Lung (tissue), 11 donors: ENCODE measurements at regions not wholly inside any gene's neighbourhood (a gene's known extent, or its start where the extent isn't known, plus 50 kb on each side); places are given as distances from the start of the nearest gene placed in this dataset.

Experiments used
- ATAC-seq: fragments of 200-7000 bp; cut with Tn5 transposase; one replicate; pipeline ENCODE4 v1.9.1; 2020; ENCODE audit warnings: moderate number of reproducible peaks; ENCODE audit not compliant: insufficient read depth, low FRiP score
- DNase-seq, 3 donors: peaks; one replicate each; pipeline ENCODE4 v3.0.0-alpha.2; 2013 to 2017
- H3K27ac ChIP-seq, 2 donors: one replicate each; pipeline ENCODE4 v1.5.1; 2013; ENCODE audit warnings: mild to moderate bottlenecking in 2 of 2, moderate library complexity in 2 of 2, control low read depth in 1 of 2, inconsistent platforms in 1 of 2, low read depth in 1 of 2, low read length in 1 of 2
- H3K27me3 ChIP-seq, 3 donors: one replicate each; pipeline ENCODE4 v1.5.1; 2013; ENCODE audit warnings: low read length in 2 of 3; ENCODE audit not compliant: control insufficient read depth in 3 of 3, insufficient read depth in 3 of 3
- H3K36me3 ChIP-seq, 4 donors: one replicate each; pipeline ENCODE4 v1.5.1; 2013; ENCODE audit warnings: low read length in 4 of 4, mild to moderate bottlenecking in 1 of 4, moderate library complexity in 1 of 4; ENCODE audit not compliant: control insufficient read depth in 4 of 4, insufficient read depth in 4 of 4
- H3K4me1 ChIP-seq, 5 donors: one replicate each; pipeline ENCODE4 v1.5.1; 2013; ENCODE audit warnings: low read length in 5 of 5, mild to moderate bottlenecking in 2 of 5, moderate library complexity in 1 of 5; ENCODE audit not compliant: control insufficient read depth in 5 of 5, insufficient read depth in 5 of 5
- H3K4me3 ChIP-seq: one replicate; pipeline ENCODE4 v1.5.1; 2013; ENCODE audit warnings: mild to moderate bottlenecking, control low read depth, moderate library complexity
- H3K9ac ChIP-seq, 2 donors: one replicate each; pipeline ENCODE4 v1.5.1; 2013; ENCODE audit warnings: low read length in 2 of 2, control low read depth in 1 of 2; ENCODE audit not compliant: insufficient read depth in 1 of 2
- H3K9me3 ChIP-seq, 4 donors: one replicate each; pipeline ENCODE4 v1.5.1; 2013; ENCODE audit warnings: low read length in 3 of 4, mild to moderate bottlenecking in 1 of 4, moderate library complexity in 1 of 4; ENCODE audit not compliant: control insufficient read depth in 4 of 4, insufficient read depth in 3 of 4
- WGBS, 2 donors: extraction: QIAGEN DNeasy Blood & Tissue Kit; methylation state at CpG; one replicate each; pipeline ENCODE4 v1.1.7; 2013; 5-methylcytosine and 5-hydroxymethylcytosine counted together
- TF ChIP-seq, protein P1 (sequence below): IDR thresholded peaks from 2 replicates; pipeline ENCODE4 v1.5.1; 2012; ENCODE audit warnings: mild to moderate bottlenecking; ENCODE audit errors: control extremely low read depth, extremely low read depth
- donor health status: control.
- donor health status: control.
- donor health status: Bipolar disorder and iron deficiency.
- donor health status: healthy.
- donor health status: DM: yes; HTN: yes; CAD: no.

DNA sequence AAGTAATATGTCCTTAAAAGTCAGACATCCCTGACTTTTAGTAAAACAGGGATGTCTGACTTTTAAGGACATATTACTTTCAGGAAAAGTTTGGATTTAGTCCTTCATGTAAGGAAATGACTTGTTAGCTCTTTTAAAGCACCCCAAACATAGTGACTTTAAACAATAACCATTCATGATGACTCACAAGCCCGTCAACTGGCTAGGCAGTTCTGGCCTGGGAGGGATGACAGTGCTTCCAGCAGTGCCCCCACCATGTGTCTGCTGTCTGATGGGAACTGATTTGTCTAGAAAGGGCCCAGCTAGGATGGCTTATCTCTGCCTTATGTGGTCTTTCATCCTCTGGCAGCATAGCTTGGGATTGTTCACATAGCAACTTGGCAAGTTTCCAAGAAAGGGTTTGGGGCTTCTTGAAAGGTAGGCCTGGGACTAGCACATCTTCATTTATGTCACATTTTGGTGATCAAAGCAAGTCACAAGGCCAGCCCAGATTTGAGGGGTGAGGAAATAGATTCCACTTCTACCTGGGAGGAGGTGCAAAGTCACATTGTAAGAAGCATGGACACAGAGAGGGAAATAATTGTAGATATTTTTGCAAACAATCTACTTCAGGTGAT, 143.5 kb downstream of the C1orf94 start:
- 55 to 73% methylated on average over 1 of the region's 1 CpG for WGBS, 2 donors
- no peak for DNase-seq
- no peak overlapping the region for H3K27ac ChIP-seq
- ATAC-seq: no peak
- TF ChIP-seq, protein P1, sequence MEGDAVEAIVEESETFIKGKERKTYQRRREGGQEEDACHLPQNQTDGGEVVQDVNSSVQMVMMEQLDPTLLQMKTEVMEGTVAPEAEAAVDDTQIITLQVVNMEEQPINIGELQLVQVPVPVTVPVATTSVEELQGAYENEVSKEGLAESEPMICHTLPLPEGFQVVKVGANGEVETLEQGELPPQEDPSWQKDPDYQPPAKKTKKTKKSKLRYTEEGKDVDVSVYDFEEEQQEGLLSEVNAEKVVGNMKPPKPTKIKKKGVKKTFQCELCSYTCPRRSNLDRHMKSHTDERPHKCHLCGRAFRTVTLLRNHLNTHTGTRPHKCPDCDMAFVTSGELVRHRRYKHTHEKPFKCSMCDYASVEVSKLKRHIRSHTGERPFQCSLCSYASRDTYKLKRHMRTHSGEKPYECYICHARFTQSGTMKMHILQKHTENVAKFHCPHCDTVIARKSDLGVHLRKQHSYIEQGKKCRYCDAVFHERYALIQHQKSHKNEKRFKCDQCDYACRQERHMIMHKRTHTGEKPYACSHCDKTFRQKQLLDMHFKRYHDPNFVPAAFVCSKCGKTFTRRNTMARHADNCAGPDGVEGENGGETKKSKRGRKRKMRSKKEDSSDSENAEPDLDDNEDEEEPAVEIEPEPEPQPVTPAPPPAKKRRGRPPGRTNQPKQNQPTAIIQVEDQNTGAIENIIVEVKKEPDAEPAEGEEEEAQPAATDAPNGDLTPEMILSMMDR: no peak
- H3K9ac ChIP-seq: no peak overlapping the region
- no peaks in the 10 kb centered on the region for H3K36me3 ChIP-seq
- H3K4me3 ChIP-seq: no peak overlapping the region
- no peaks in the 10 kb centered on the region for H3K4me1 ChIP-seq
- peaks cover 0 to 12% (median 7%) of the 10 kb centered on the region in 4 donors for H3K9me3 ChIP-seq
- H3K27me3 ChIP-seq: no peaks in the 10 kb centered on the region

DNA sequence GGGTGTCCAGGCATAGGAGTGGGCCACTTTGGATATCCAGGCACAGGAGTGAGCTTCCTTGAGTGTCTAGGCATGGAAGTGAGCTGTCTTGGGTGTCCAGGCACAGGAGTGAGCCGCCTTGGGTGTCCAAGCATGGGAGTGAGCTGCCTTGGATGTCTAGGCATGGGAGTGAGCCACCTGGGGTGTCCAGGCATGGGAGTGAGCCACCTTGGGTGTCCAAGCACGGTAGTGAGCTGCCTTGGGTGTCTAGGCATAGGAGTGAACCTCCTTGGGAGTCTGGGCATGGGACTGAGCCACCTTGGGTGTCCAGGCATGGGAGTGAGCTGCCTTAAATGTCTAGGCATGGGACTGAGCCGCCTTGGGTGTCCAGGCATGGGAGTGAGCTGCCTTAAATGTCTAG, 146.3 kb downstream of the C1orf94 start:
- Histone ChIP-seq H3K4me1 (no peaks in the 10 kb centered on the region), H3K27me3 (peaks cover 0 to 2% (median 0%) of the 10 kb centered on the region in 3 donors), H3K4me3 (no peak overlapping the region), H3K9me3 (peaks cover 0 to 3% (median 0%) of the 10 kb centered on the region in 4 donors), H3K27ac (no peak overlapping the region), H3K36me3 (no peaks in the 10 kb centered on the region), H3K9ac (no peak overlapping the region)
- TF ChIP-seq, protein P1: no peak
- no peak for ATAC-seq
- 82 to 86% methylated on average over 3 of the region's 3 CpGs for WGBS, 2 donors
- no peak for DNase-seq

DNA sequence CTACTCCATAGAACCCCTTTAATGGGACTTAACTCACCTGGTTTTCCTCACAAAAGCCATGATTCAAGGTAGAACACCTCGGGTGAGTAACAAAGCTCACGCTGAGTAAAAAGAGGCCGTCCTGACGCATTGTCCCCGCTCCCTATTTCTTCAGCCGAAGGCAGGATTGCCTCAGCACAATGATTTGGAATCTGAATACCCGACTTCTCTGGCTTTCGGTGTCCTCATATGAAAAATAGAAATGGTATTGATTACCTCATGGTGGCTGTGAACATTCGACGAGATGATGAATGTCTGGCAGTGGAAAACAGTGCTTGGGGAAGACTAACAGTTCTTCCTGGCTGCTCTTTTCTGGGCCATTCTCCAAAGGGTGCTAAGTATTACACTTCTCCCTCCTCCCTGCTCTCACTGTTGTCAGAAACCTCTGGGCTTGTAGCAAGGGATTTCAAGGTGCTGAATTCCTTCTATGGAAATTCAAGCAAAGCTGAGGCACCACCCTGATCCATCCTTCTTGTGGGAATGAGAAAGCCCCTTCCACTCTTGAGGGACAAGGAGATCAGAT, 148.3 kb downstream of the C1orf94 start:
- WGBS, 2 donors: 72 to 75% methylated on average over 10 of the region's 10 CpGs
- TF ChIP-seq, protein P1: no peak
- no peak overlapping the region for H3K27ac ChIP-seq

More for the DNA sequence above, 148.3 kb downstream of the C1orf94 start:
- H3K36me3 ChIP-seq: no peaks in the 10 kb centered on the region
- no peak for ATAC-seq
- peaks cover 0 to 3% (median 0%) of the 10 kb centered on the region in 4 donors for H3K9me3 ChIP-seq
- H3K4me1 ChIP-seq: no peaks in the 10 kb centered on the region
- no peak for DNase-seq
- H3K9ac ChIP-seq: no peak overlapping the region
- no peak overlapping the region for H3K4me3 ChIP-seq
- peaks cover 0 to 2% (median 0%) of the 10 kb centered on the region in 3 donors for H3K27me3 ChIP-seq
